ENCODE measurements at regions not wholly inside any gene's neighbourhood (a gene's known extent, or its start where the extent isn't known, plus 50 kb on each side); places are given as distances from the start of the nearest gene placed in this dataset.

- Histone ChIP-seq H3K9ac (ENCODE audit: low read length) (no peak overlapping the region), H3K27ac (ENCODE audit: low read depth, low read length) (no peak overlapping the region), H3K79me2 (ENCODE audit: insufficient read depth, low read length) (no peaks in the 10 kb centered on the region), H3K36me3 (ENCODE audit: control insufficient read depth in 1 of 2, insufficient read depth in 2 of 2, low read length in 2 of 2) (no peaks in the 10 kb centered on the region), H3K27me3 (ENCODE audit: insufficient read depth, low read length) (no peaks in the 10 kb centered on the region), H3K4me2 (ENCODE audit: low read length) (no peak overlapping the region), H3K4me3 (replicated peaks in 1 of 2; ENCODE audit: low read depth in 1 of 2, low read length in 2 of 2) (no peak overlapping the region), H3K9me3 (ENCODE audit: control insufficient read depth in 1 of 2, insufficient read depth in 1 of 2, low read depth in 1 of 2, low read length in 2 of 2) (no peaks in the 10 kb centered on the region), H3K9me2 (ENCODE audit: insufficient read depth) (no peaks in the 10 kb centered on the region), H4K20me1 (ENCODE audit: insufficient read depth) (no peaks in the 10 kb centered on the region), H2AFZ (ENCODE audit: low read depth, low read length, poor library complexity, severe bottlenecking) (no peak overlapping the region), H3K4me1 (ENCODE audit: control insufficient read depth in 1 of 2, insufficient read depth in 2 of 2, low read length in 2 of 2) (no peaks in the 10 kb centered on the region)
- ChIA-PET RAD21 (ENCODE audit: low non-redundant PET in 1 of 2, low total read pairs in 2 of 2, uncharacterized antibody in 2 of 2, unreplicated experiment in 2 of 2) (no interaction called here), POLR2A (no interaction called here), CTCF (no interaction called here)
- intact Hi-C loops (cut with micrococcal nuclease) = no loop called here
- DNase-seq (ENCODE audit: low read depth, low spot score) = no peak
- TF ChIP-seq SRF (IDR thresholded peaks at IDR 0.05; ENCODE audit: low read depth) (no peak), EZH2 (IDR thresholded peaks at IDR 0.05) (no peak), SIN3A (IDR thresholded peaks at IDR 0.05; ENCODE audit: low read depth) (no peak), CEBPB (IDR thresholded peaks at IDR 0.05; ENCODE audit: low read depth) (no peak), JUND (IDR thresholded peaks at IDR 0.05) (no peak), FOSL1 (IDR thresholded peaks at IDR 0.05; ENCODE audit: low read depth) (no peak), ZFX (IDR thresholded peaks at IDR 0.05) (no peak), ELF1 (IDR thresholded peaks at IDR 0.05; ENCODE audit: borderline replicate concordance, low read depth) (no peak), EGR1 (IDR thresholded peaks at IDR 0.05; ENCODE audit: low read depth) (no peak)
- TF ChIP-seq, protein P1, sequence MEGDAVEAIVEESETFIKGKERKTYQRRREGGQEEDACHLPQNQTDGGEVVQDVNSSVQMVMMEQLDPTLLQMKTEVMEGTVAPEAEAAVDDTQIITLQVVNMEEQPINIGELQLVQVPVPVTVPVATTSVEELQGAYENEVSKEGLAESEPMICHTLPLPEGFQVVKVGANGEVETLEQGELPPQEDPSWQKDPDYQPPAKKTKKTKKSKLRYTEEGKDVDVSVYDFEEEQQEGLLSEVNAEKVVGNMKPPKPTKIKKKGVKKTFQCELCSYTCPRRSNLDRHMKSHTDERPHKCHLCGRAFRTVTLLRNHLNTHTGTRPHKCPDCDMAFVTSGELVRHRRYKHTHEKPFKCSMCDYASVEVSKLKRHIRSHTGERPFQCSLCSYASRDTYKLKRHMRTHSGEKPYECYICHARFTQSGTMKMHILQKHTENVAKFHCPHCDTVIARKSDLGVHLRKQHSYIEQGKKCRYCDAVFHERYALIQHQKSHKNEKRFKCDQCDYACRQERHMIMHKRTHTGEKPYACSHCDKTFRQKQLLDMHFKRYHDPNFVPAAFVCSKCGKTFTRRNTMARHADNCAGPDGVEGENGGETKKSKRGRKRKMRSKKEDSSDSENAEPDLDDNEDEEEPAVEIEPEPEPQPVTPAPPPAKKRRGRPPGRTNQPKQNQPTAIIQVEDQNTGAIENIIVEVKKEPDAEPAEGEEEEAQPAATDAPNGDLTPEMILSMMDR (IDR thresholded peaks at IDR 0.05 in 2 of 3, conservative IDR thresholded peaks at IDR 0.05 in 1 of 3; ENCODE audit: borderline replicate concordance in 1 of 3, insufficient read depth in 1 of 3, low read depth in 2 of 3, low read length in 2 of 3) = no peak
- TF ChIP-seq, protein P2, sequence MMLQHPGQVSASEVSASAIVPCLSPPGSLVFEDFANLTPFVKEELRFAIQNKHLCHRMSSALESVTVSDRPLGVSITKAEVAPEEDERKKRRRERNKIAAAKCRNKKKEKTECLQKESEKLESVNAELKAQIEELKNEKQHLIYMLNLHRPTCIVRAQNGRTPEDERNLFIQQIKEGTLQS (IDR thresholded peaks at IDR 0.05) = no peak
- TF ChIP-seq, protein P3, sequence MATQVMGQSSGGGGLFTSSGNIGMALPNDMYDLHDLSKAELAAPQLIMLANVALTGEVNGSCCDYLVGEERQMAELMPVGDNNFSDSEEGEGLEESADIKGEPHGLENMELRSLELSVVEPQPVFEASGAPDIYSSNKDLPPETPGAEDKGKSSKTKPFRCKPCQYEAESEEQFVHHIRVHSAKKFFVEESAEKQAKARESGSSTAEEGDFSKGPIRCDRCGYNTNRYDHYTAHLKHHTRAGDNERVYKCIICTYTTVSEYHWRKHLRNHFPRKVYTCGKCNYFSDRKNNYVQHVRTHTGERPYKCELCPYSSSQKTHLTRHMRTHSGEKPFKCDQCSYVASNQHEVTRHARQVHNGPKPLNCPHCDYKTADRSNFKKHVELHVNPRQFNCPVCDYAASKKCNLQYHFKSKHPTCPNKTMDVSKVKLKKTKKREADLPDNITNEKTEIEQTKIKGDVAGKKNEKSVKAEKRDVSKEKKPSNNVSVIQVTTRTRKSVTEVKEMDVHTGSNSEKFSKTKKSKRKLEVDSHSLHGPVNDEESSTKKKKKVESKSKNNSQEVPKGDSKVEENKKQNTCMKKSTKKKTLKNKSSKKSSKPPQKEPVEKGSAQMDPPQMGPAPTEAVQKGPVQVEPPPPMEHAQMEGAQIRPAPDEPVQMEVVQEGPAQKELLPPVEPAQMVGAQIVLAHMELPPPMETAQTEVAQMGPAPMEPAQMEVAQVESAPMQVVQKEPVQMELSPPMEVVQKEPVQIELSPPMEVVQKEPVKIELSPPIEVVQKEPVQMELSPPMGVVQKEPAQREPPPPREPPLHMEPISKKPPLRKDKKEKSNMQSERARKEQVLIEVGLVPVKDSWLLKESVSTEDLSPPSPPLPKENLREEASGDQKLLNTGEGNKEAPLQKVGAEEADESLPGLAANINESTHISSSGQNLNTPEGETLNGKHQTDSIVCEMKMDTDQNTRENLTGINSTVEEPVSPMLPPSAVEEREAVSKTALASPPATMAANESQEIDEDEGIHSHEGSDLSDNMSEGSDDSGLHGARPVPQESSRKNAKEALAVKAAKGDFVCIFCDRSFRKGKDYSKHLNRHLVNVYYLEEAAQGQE (IDR thresholded peaks at IDR 0.05; ENCODE audit: low read depth) = no peak
- no peak for ATAC-seq
- BruUV-seq (replicated peaks) = no TSS peak
Observed at GRCh38 chr10:6951732-6952131, 371.7 kb upstream of the PRKCQ start.

Data from HCT116 (cell line).